Stimulated activated CD4-positive, alpha-beta T cell treated with anti-CD3 and anti-CD28 coated beads, Interleukin-15, amount 100 ng/mL, for 1 hour (primary cell): ENCODE measurements at regions not wholly inside any gene's neighbourhood (a gene's known extent, or its start where the extent isn't known, plus 50 kb on each side); places are given as distances from the start of the nearest gene placed in this dataset.

ENCODE experiments used
- DNase-seq, 2 donors: peaks; one replicate each; pipeline ENCODE4 v3.0.0-alpha.2; 2020; ENCODE audit warnings: low read depth in 1 of 2, low spot score in 1 of 2

GRCh38 chr11:95516175-95516574, 273.4 kb downstream of the FAM76B start:
- no peak for DNase-seq

DNA sequence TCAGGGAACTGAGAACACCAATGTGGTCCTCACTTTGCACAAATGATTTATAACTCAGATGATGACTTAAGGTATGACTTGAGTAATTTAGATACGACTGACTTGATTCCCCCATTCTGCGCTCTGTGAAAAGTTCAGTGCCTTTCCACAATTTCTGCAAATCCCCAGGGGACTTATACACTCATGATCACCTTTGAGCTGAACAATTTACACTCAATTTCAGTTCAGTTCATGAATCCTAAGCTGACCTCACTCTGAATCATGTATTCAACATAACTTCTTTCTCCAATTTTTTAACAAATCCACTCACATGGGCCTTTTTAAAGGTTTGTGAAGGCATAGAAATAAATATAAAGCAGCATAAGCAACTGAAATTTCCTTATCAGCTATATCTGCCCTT, 274.2 kb downstream of the FAM76B start:
- no peak for DNase-seq

GRCh38 chr11:95514416-95515110, 275.0 kb downstream of the FAM76B start:
- no peak for DNase-seq

- no peak for DNase-seq
Observed at GRCh38 chr11:95512682-95513081, 276.9 kb downstream of the FAM76B start.

- no peak for DNase-seq
Observed at GRCh38 chr11:95512177-95512576, 277.4 kb downstream of the FAM76B start.

GRCh38 chr11:95508219-95508890, 277.4 kb upstream of the SESN3 start:
- no peak for DNase-seq

DNA sequence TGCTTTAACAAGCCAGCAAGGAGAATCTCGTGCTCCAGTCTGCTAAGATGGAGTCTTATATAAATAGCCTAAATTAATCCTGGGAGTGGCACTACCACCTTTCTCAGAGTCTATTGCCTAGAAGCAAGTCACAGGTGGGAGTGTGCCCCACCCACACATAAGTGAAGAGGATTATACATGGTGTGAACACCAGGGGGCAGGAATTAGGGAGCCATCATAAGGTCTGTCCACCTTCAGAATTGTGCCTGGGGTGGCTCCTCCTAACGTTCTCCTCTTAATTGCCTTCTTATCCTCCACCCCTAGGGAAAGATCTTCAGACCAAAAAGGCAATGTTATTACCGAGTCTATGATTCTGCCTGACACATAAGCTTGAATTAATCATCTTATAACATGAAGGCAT, 276.8 kb upstream of the SESN3 start:
- no peak for DNase-seq

DNA sequence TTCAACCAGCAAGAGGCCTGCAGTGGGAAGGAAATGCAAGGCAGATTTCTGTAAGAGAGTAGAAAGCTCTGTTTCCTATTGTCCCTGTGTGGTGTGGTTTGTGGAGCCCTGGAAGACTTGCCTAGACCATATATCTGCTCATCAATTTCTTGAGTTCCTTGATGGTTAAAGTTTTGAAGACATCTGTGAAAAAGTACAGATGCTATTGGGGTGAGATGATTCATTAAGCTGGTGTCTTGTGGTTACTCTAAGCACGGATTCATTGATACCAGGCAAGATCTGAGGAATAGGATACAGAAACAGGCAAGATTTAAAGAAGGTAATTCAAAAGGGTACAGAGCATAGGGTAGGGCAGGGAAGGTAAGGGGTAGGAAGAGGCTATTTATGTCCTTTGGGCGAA, 275.8 kb upstream of the SESN3 start:
- no peak for DNase-seq

GRCh38 chr11:95505927-95506426, 275.0 kb upstream of the SESN3 start:
- no peak for DNase-seq

GRCh38 chr11:95503047-95503446, 272.0 kb upstream of the SESN3 start:
- no peak for DNase-seq

DNA sequence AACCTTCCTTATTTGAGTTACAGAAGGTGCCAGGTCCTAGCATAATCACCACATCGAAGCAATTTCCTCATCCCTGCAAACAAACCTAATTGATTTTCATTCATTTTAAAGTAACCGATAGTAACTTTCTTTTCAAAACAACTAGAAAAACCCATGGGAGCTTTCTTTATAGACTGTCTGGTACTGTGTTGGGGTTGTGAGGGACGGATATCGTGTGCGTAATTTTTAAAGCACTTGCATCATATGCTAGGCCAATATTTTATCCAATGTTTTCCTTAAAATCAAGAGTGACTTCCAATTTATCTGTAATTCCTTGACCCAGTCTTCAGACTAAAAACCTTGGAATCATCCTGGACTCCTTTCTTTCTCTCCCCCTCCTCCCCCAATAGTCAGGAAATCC, 271.5 kb upstream of the SESN3 start:
- no peak for DNase-seq

DNA sequence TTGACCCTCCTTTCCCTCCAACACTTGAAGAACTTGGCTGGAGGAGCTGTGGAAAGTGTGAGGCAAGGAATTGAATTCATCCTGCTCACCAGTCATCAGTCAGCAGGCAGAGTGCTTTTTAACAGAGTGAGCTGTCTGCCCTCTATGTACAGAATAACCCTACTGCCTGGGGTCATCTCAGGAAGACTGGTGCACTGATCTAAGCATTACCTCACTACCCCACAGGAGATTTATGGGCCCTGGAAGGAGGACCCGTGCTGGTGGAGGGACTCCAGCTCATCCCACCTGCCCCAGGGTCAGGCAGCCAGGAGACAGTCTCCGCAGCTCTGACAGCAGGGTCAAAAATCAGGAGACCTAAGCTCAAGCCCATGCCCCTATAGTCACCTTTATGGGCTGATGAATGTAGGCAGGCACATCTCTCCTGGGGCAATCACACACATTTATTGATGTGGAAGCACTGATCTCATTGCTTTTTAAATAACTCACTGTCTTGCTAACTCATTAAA, 270.8 kb upstream of the SESN3 start:
- DNase-seq, result no peak

DNA sequence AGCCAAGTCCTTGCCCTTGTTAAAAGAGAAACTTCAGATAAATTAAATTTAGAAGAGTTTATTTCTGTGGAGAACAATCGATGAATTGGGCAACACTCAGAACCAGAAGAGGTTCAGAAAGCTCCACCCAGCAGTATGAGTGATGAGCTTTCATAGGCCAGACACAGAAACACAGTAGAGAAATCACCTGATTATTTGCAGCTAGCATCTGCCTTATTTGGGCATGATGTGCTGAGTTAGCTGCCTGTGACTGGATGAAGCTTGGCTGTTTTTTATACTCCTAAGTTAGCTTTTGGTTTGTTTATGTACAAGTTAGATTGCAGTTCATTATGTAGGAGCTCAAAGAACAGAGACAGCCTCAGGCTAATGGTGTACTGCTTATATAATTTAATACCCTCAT, 269.5 kb upstream of the SESN3 start:
- DNase-seq, result no peak

DNA sequence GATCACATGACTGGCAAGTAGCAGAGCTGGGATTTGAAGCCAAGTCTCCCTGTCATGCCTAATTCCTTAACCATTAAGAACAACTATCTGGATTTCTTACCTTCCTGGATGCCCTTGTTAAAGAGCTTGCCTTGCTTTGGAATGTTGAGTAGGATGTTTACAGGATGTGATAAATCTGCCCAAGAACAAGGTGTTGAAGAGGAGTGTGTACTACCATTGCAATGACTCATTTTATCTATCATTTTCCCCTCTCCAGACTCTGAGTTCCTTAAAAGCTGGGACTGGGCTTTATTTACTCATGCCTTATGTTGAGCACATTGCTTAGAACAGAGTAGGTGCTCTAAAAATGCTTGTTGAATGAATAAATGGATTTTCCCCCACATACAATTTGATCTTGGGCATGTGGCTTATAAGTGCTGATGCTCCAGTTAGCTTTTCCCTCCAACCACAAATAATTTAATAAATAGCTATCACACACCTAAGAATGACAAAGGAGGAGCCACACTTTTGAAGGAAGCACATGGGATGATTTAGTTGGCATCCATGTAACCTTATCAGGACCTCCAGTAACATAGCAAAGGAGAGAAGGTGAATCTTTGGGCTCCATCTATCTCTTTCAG, 268.6 kb upstream of the SESN3 start:
- no peak for DNase-seq

DNA sequence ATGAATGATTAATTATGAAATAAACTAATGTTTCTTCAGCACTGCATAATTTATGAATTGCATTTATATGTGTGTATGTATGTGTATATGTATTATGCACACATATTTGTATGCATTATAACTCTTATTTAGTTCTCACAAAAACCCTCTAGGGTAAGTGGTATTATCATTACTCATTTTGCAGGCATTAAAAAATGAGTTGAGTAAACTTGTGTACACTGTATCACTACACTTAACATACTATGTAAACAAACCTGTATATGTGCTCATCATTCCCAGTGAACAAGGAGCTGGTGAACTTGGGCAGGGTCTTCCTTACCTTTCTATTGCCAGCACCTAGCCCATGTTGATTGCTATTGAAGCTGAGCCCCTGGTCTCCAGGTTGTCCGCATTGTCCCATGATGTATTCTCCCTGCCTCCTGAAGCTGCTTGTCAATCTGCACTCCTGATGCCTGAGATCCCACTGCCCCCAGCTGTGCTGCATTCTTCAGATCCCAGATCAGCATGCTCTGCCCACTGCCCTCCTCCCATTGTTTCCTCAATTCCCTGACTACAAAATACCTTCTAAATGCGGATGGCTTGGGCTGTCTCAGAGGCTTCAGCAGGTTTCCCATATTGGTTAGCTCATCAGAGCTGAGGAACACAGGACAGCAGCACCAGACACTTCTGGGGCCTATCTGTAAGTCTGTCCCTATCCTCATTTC, 267.9 kb upstream of the SESN3 start:
- DNase-seq, result no peak

DNA sequence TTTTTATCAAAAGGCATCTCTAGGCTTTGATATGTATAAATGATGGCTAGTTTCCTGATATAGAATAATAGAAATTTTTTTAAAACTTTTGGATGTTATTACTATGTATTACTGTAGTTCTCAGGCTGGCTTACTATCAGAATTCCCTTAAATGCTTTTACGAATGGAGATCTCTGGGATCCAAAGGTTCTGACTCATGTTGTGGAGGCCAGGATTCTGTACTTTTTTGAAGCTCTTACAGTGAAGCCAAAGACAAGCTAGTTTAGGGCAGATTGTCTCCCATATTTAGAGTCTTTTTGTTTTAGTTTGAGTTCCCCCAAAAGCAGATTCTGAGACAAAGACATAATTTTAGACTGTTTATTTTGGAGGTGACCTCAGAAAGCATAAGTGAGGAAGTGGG, 265.9 kb upstream of the SESN3 start:
- no peak for DNase-seq

DNA sequence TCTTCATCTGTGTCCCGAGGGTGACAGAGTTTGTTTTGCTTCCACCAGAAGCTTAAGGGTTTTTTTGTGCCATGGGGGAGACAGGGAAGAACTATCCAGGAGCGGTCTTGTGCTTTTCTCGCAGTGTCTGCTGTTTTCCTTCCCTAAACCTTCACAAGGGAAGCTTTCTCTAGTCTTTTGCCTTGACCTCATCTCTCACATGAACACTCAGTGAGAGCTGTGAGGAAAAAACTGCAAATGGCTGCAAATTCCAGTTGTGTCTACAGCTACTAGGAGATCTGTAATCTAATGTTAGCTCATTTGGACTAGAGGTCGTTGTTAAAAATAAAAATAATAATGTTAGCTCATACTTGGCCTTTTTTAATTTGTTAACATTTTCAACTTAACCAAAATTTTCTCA, 264.7 kb upstream of the SESN3 start:
- DNase-seq, result no peak

- no peak for DNase-seq
Observed at GRCh38 chr11:95494856-95495255, 263.9 kb upstream of the SESN3 start.

DNA sequence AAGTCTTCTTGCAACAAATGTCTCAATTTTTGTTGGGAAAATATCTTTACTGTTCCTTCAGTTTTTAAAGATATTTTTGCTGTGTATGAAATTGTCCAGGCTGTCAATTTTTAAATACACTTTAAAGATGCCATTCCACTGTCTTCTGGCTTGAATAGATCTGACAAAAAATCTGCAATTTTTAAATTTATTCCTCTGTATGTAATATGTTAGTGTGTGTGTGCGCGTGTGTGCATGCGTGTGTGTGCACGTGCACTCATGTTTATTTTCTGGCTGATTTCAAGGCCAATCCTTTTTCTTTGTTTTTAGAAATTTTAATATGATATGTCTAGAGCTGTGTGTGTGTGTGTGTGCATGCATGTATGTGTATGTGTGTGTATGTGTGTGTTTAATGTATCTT, 263.2 kb upstream of the SESN3 start:
- no peak for DNase-seq

DNA sequence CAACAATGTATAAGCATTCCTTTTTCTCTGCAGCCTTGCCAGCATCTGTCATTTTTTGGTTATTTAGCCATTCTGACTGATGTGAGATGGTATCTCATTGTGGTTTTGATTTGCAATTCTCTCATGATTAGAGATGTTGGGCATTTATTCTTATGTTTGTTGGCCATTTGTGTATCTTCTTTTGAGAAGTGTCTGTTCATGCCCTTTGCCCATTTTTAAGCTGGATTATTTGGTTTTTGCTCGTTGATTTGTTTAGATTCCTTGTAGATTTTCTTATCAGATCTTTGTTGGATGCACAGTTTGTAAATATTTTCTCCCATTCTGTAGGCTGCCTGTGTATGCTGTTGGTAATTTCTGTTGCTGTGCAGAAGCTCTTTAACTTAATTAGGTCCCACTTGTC, 259.6 kb upstream of the SESN3 start:
- DNase-seq, result no peak

- DNase-seq, result no peak
Observed at GRCh38 chr11:95487938-95488337, 256.9 kb upstream of the SESN3 start.

- no peak for DNase-seq
Observed at GRCh38 chr11:95487391-95487790, 256.4 kb upstream of the SESN3 start.
